GF-D8 (cell line): ENCODE measurements at regions not wholly inside any gene's neighbourhood (a gene's known extent, or its start where the extent isn't known, plus 50 kb on each side); places are given as distances from the start of the nearest gene placed in this dataset.

Source experiments
- DNase-seq: peaks from one replicate; lab custom pipeline; 2025; lab: John Stamatoyannopoulos, UW

DNA sequence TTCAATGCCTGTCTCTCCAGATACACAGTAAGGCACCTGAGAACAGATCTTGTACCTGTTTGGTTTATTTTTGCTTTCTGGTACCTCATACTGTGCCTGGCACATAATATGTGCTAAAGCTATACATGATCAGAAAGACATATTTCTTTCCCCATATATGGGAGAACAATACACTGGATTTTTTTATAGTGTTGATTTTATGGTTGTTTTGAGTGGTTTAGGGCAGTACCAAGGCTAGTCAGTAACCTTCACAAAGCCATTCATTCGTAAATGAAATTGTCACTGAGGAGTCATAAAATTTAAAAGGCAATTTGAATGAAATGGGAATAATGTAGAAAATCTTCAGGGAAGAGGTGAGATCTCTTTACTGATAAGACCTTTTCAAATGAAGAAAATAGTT, 810.2 kb downstream of the TUSC7 start:
- DNase-seq: no peak

DNA sequence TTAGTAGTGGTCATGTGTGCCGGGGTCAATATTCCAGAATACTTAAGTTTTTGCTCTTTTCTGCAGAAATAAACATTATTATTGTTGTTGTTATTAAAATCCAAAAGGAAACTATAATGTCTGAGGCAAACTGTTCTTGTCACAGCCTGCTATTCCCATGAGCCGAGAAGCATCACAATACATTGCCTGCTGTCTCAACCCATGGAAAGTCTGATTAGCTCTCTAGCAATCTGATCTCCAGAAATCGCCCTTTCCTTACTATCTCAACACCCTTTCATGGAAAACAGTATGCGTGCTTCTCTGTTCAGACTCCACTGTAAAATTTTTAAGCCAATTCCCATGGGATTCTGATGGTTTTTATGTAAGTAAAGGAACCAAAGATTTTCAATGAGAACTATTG, 811.0 kb downstream of the TUSC7 start:
- DNase-seq: no peak

DNA sequence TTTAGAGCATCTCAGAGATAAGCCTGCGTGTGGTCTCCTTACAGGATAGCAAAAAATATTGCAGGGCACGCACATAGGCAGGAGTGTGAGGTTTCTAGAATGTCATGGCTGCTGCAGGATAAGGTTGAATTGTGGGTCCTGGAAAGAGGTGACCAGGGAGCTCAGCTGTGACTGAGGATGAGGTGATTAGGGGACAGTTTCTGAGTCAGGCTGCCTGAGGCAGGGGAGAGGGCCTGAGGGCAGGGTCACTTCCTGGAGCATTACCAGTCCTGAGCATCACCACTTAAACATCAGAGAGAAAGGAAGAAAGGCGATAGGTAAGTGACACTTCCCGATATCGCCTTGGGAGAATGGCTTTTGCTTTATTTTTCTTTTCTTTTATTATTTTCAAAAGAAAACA, 813.8 kb downstream of the TUSC7 start:
- no peak for DNase-seq

DNA sequence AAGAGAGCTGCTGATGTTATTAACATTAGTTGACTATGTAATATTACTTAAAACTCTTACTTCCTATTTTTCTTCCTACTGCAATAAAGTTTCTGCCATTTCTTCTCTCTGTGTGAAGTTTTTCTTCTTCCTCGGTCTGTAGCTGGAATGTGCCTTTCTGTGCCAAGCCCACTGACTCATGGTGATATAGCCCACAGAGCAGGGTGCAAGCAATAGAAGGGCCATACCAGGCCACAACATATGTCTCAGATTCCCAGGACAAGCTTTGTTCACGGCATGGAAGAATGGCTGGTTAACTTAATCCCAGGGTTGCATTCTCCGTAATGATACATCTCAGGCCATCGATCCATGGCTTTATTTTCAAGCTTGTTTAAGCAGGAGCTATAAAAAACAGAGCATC, 815.3 kb downstream of the TUSC7 start:
- no peak for DNase-seq

DNA sequence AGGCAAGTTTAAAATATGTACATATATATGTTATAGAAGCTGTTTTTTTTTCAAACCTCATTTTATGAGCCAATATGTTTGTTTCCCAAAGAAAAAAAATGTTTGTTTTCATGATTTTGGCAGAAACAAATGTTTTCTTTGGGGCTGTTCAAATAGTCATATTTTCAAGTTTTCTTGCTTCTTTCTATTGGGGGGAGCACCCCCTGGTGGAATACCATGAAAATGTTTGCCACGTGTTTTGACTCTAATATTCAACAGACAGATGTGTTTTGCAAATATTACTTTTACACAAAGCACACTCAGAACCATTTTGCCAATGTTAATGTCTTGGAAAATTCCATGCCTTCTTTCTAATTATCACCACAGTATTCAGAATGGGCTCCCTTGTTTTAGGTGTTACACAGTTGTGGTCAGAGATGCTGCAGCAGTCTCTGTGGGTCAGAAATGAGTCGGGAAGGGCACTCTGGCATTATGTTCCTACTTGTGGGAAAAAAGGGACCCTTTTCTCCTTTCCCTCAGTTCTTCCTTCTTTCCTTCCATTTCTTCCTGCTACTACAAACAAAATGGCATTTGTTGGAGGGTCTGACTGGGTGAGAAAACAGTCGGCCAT, 817.0 kb downstream of the TUSC7 start:
- no peak for DNase-seq

DNA sequence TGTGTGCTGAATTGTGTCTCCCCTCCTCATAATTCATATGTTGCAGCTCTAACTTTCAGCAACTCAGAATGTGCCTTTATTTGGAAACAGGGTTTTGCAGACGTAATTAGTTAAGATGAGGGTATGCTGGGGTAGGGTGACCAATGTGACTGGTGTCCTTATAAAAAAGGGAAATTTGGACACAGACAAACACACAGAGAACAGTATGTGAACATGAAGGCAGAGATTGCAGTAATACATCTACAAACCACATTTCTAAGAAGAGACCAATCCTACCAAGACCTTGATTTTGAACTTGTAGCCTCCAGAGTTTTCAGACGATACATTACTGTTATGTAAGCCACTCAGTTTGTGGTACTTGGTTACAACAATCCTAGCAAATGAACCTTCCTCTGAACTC, 817.8 kb downstream of the TUSC7 start:
- DNase-seq: no peak

DNA sequence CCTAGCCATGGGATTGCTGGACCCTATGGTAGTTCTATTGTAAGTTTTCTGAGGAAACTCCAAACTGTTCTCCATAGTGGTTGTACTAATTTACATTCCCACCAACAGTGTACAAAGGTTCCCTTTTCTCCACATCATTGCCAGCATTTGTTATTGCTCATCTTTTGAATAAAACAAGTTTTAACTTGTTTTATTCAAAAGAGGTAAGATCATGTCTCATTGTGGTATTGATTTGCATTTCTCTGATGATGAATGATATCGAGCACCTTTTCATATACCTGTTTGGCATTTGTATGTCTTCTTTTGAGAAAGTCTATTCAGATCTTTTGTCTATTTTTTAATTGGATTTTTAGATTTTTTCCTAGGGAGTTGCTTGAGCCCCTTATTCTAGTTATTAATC, 819.1 kb downstream of the TUSC7 start:
- DNase-seq: no peak

DNA sequence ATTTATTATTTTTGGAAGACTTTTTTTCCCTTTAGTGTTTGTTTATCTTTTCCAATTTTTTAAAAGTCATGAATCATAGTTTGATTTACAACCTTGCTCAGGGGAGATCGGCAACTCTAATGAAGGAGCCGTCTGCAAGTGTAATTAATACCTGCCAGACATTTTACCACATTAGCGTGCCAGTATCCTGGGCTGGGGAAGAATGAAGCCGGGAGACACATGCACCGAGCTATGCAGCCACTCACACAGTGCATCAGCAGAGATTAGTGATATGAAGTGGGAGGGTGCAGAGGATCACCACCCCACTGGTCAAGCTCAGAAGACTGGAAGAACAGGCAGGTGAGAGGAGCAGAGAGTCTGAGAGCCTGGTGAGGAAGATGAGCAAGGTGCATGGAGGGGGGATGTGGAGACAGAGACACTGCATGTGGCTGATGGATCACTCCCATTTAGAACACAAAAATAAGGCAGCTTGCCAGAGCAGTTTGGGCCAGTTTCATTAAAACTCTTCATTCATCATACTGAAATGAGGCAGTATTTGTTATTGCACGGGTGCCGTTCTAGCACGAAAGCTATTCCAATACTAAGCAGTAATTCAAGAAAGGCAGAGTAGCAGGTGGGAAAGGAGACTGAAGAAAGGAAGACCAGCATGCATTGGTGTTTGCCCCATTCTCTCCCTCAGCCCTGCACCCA, 821.6 kb downstream of the TUSC7 start:
- no peak for DNase-seq

DNA sequence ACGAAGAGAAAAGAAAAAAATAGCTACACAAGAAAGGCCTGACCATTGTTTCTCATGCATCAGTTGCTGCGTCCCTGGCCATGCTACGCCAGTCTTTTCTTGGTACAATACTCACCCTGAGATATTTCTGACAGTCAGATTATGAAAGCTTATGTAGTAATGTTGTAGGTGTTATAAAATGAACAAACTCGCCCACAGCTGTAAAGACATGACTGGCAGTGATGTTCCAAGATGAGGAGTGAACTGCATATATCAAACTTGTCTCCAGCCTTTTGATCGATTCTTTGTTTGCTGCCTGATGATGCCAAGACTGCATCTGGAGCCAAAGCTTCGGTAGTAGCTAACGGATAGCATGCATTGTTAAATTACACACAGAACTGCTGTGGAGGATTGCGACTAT, 822.7 kb downstream of the TUSC7 start:
- no peak for DNase-seq

DNA sequence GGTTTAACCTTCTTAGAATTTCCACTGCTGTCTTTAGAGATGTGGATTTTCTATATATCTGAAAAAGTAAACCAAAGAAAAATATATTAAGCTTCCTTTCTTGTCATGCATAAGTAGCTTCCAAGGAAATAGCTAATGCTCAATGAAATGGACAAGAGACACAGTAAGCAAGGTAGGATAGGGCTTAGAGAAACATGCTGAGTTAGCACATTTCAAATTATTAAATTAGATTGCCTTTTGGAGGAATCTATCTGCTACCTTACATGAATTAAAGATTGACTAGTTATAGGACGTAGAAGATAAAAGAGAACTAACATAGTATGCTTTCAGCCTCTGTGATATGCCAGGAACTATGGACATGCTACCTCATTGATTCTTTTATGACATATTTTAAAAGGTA, 824.6 kb downstream of the TUSC7 start:
- no peak for DNase-seq

DNA sequence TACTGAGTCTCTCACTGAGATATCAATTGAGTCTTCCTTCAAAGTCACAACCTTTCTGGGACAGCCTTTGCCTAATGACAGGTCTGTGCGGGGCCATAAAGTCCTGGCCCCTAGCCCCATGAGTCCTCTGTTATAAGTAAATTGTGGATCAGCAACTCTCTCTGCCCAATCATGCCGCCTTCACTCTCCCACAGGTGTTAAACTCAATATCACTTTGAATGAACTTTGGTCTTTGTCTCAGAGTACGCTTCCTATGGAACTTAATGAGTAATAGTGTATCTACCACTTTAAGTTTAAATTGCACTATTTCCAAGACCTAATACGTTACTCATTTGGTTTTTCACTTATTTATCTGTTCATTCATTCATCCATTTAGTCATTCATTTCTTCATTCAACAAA, 826.4 kb downstream of the TUSC7 start:
- no peak for DNase-seq

DNA sequence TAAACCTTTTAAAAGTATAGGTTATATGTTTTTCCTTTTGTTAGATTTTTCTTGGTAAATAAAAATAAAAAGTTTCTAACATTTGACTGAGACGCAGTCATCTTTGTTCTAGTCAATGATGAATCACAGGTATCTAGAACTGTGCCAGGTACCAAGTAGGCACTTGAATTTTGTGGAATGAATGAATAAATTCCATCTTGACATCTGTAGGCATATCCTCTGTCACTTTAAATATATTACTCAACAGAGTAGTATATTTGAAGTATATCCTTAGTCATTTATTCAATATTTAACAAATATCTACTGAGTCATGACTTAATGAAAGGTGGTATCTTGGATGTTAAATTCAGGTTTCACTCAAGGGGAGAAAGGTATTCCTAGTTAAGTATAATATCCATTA, 828.4 kb downstream of the TUSC7 start:
- no peak for DNase-seq

DNA sequence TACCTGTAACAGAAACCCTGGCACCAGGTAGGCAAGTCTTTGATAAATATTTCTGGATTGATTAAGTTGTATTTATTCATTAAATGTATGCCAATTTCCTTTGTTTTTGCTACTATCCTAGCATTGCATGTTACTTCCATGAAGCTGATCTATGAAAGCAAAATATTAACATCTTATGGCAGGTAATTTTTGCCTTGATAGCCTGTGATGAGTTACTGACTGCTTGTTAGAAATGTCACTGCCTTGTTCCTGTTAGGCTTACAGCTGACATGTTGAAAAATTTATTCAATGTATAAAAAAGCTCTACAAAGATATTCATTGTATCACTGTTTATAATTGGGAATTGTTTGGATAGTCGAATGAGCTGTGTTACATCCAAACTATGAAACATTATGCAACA, 830.1 kb downstream of the TUSC7 start:
- DNase-seq: no peak

DNA sequence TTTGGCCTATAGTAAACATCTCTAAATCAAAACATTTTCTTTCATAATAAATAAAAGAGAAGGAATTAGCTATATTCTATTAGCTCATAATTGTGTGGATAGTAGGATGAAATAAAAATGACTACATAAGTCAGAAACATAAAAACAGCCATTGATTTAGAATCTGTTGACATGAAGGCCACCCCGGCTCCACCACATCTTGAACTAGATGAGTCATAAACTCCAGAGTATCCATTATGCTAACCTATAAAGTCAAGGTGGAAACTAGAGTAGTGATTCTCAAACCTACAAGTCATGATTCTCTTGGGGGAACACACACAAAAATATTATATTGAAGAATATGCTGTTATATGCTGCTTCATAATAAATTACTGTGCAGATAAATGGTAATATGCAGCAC, 831.0 kb downstream of the TUSC7 start:
- no peak for DNase-seq

DNA sequence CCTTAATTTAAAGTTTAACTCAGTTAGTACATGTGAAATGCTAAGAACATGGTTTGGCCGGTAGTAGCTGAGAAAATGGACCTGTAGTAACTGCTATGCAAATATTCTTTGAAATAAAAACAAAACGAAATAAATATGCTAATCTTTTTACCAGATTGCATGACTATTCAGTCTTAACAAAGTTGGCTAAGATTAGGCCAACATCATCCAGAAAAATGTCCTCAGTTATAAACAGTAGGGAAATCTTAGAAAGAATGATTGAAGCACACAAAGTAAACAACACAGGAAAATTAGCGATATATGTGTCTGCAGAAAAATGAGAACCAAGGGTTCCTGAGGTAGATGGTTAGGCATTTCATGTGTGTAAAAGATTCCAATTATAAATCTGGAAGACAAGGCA, 832.1 kb downstream of the TUSC7 start:
- no peak for DNase-seq

DNA sequence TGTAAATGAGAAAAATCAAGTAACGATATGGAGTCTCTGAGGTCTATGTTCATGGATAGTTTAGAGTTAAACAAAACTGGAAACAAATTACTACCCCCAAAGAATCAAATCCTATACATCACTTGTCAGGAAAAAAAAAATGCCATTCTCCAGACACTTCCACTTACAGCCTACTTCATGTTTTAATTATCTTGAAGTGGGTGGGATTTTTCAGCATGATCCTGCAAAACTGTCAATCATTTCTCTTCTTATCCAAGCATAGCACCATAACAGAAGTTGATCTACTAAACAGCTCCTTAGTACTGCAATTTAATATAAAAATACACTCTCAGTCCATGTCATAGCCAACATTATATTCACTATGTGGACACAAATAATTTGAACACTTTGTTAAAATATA, 833.9 kb downstream of the TUSC7 start:
- DNase-seq: no peak

DNA sequence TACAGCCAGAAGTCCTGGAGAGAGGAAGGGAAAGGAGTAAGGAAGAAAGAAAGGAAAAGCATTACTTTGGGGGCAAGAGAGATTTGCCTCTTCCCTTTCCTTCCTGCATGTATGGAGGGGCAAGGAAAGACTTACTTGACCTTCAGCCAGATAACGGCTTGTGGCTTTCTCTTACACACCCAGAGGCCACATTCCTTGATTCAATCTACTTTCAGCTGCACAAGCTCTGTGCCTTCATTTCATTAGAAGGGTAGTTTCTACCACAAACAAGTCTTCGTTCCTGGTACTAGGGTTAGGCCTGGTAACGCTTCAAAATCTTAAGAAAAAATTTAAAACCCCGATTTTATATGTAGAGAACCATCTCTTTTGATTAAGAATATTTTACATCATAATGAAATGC, 835.9 kb downstream of the TUSC7 start:
- DNase-seq: no peak

DNA sequence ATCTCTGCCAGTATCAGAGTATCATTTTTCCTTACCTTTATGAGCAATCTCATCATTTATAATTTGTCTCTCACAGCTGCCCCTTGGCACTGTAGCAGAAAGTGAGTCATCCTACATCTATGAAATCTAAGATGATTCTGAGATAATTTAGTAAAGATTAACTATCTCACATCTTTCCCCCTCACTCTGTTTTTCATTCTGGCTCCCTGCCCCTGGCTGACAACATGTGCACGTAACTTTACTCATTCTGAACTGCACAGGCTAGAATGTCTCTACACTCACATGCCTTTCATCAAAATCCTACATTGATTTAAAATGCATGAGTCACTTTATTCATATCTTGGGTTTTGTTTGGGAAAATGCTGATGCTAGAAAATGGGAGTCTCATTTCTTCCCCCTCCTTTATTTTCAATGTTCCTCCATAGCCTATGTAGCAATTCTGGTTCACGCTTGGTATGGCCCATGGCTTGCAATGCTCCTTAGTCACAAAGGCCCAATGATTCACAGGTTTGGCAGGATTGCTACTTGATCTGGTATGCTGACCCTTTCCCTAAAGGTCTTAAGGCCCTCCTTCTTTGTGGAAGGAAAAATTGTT, 838.5 kb downstream of the TUSC7 start:
- no peak for DNase-seq

DNA sequence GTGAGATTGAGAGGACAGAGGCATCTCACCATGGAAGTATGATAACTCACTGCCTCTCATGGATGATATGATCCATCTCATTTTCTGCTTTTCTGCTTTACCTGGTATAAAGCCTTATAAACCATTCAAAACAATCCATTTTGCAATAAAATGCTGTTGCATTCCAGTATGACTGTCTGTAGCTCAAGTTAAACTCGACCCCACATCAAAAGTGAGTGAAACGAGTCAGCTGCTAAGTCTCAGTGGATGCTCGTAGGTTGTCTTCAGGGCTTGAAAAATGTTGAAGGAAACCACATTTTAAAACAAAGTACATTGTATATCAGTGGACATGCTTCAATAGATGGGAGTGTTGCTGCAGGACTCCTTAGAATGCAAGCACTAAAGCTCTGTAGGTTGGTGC, 839.0 kb downstream of the TUSC7 start:
- no peak for DNase-seq

DNA sequence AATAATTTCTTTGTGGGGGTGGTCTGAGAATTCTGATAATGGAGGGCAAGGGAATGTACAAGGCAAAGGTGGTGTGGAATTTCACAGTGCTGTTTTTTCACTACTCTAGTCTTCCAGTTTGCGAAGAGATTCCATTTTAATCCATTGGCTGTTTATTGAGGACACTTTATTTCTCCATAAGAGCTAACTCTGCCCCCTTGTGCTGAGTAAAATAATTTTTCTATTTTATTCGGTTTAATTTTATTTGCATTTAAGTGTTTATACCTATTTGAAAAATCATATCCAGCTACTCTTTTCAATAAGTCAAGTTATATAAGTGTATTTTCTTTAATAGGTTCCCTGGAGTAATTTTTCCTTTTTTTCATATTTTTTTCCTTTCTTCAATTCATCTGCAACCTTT, 840.1 kb downstream of the TUSC7 start:
- no peak for DNase-seq

DNA sequence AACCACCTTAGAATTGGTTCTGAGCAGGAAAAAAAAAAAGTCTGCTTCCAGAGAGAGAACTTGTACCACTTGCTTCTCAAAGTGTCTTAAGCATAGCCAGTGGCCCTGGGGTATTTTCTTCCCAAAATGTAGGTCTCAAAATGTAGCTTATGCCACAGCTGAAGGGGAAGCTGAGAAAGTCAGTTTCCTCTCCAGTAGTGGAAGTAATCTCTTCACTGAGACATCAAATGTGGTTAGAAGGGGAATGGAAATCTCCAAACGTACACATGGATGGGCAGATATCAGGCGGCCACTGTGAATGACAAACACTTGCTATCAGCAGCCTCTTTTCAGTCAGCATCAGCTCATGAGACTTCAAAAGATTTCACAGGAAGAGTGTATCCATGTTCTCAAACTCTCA, 841.2 kb downstream of the TUSC7 start:
- DNase-seq: no peak

DNA sequence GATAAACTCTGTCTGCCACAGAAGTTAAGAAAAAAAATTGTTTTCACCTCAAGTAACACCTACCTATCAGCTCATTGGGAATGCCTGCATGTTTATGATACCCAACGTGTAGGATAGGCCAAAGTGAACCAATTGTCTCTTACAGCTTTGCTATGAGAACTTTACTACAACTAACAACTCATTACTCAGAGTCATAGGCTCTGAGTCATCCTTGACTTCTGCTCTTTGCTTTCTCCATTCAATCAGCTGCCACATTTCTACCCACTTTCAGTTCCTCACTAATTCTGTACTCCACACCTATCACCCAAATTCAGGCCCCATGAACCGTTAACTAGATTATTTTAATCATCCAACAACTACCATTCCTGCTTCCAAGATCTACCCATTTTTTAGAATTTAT, 843.9 kb downstream of the TUSC7 start:
- no peak for DNase-seq

DNA sequence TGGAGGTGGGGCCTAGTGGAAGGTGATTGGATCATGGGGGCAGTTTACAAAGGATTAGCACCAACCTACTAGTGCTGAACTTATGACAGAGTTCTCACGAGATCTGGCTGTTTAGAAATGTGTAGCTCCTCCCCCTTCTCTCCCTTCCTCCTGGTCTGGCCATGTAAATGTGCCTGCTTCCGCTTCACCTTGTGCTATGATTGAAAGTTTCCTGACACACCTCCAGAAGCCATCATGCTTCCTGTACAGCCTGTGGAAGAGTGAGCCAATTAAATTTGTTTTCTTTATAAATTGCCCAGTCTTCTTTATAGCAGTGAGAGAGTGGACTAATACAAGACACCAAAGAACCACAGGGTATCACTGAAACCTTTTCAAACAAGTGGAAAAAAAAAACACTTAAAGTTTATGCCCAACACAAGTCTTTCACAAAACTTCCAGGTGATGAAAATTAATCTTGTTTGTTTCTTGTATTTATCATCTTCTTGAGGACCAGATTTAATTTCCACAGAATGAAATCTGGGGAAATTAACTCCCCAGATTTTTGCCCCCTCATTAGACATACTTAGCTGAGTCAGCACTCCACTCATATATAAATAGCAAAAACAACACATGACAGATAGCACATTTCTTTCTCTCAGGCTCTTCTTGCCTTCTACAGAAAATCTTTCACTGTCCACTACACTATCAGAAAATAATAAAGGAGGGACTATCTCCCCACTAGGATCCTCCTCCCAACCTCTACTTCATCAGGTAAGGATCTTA, 847.2 kb downstream of the TUSC7 start:
- DNase-seq: no peak
